Fibroblast of the conjunctiva (primary cell): ENCODE measurements at regions not wholly inside any gene's neighbourhood (a gene's known extent, or its start where the extent isn't known, plus 50 kb on each side); places are given as distances from the start of the nearest gene placed in this dataset.
A peak's percentile ranks its signal among the peaks of the same experiment; 100 is the strongest.

Experiments
- DNase-seq: peaks from one replicate; pipeline ENCODE4 v3.0.0-alpha.2; 2010; ENCODE audit warnings: low read depth

- DNase-seq = no peak
These were observed 168.6 kb downstream of the TMTC3 start for GRCh38 chr12:88310666-88311065.

GRCh38 chr12:88313554-88313953 is 171.4 kb downstream of the TMTC3 start:
- no peak for DNase-seq

- no peak for DNase-seq
These were observed 172.6 kb downstream of the TMTC3 start for GRCh38 chr12:88314706-88315105.

- no peak for DNase-seq
These were observed 176.6 kb downstream of the TMTC3 start for GRCh38 chr12:88318726-88319125.

GRCh38 chr12:88325076-88325815 is 183.1 kb downstream of the TMTC3 start:
- peak; percentile 75 for DNase-seq

GRCh38 chr12:88325816-88326189 is 183.7 kb downstream of the TMTC3 start:
- DNase-seq = no peak

- DNase-seq = no peak
These were observed 185.2 kb downstream of the TMTC3 start for GRCh38 chr12:88327276-88327675.

GRCh38 chr12:88328090-88328489 is 186.0 kb downstream of the TMTC3 start:
- DNase-seq = no peak

GRCh38 chr12:88329833-88330232 is 187.7 kb downstream of the TMTC3 start:
- no peak for DNase-seq

GRCh38 chr12:88334271-88334670 is 192.2 kb downstream of the TMTC3 start:
- no peak for DNase-seq

GRCh38 chr12:88336076-88336739 is 194.1 kb downstream of the TMTC3 start:
- no peak for DNase-seq

GRCh38 chr12:88338486-88338885 is 196.4 kb downstream of the TMTC3 start:
- DNase-seq = no peak

- DNase-seq = no peak
These were observed 197.3 kb downstream of the TMTC3 start for GRCh38 chr12:88339254-88339949.

GRCh38 chr12:88339966-88340365 is 197.9 kb downstream of the TMTC3 start:
- no peak for DNase-seq

- DNase-seq = no peak
These were observed 200.2 kb downstream of the TMTC3 start for GRCh38 chr12:88342251-88342806.

- no peak for DNase-seq
These were observed 209.0 kb downstream of the TMTC3 start for GRCh38 chr12:88351146-88351545.

- DNase-seq = no peak
These were observed 212.6 kb downstream of the TMTC3 start for GRCh38 chr12:88354691-88355090.

GRCh38 chr12:88360343-88360742 is 218.2 kb downstream of the TMTC3 start:
- DNase-seq = no peak

- DNase-seq = no peak
These were observed 218.8 kb downstream of the KITLG start for GRCh38 chr12:88361493-88361892.

GRCh38 chr12:88362439-88362838 is 217.8 kb downstream of the KITLG start:
- no peak for DNase-seq

- no peak for DNase-seq
These were observed 214.9 kb downstream of the KITLG start for GRCh38 chr12:88365403-88365802.

GRCh38 chr12:88366101-88366500 is 214.2 kb downstream of the KITLG start:
- DNase-seq = no peak

GRCh38 chr12:88367231-88367630 is 213.0 kb downstream of the KITLG start:
- no peak for DNase-seq
